HG03469 (cell line): ENCODE measurements at regions not wholly inside any gene's neighbourhood (a gene's known extent, or its start where the extent isn't known, plus 50 kb on each side); places are given as distances from the start of the nearest gene placed in this dataset.
"Not testable (repeated sequence)": the region's sequence is repeated elsewhere in the genome, so short reads cannot be mapped to it uniquely, and the experiment has no call there.

Source experiments
- ATAC-seq: cut with Tn5 transposase; IDR thresholded peaks from one replicate; pipeline ENCODE4 v1.9.1; 2021; ENCODE audit warnings: mild to moderate bottlenecking, moderate library complexity, moderate number of reproducible peaks; ENCODE audit not compliant: unreplicated experiment

DNA sequence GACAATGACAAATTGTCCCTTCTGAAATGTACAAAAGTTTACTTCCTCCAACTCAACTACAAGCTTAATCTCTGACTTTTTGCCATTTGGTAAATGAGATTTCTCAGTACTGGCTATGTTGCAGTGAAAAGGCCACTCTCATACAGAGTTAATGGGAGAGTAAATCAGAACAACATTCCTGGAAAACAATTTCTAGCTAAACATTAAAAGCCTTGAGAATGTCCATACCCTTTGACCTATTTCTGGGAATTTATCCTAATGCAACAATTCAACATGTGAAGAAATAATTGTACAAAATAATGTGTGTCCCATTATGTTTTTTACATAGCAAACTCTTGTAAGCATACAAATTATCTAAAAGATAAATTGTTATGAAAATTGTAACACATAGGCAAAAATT, 56.3 kb upstream of the SPEF2 start:
- no peak for ATAC-seq

GRCh38 chr5:35557748-35558147, 59.9 kb upstream of the SPEF2 start:
- ATAC-seq, result no peak

DNA sequence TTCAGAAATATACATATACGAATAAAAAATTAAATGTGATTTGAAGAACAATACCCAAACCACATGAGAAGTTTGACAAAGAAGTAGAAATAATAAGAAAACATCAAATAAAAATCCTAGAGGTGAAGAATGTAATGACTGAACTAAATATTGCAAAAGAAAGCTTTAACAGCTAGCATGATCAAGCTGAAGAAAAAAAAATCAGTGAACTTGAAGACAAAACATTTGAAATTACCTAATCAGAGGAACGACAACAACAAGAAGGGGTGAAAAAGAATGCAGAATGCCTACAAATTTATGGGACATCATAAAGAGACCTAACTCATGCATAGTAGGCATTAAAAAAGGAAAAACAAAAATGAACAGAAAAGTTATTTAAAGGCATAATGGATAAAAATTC, 60.5 kb upstream of the SPEF2 start:
- ATAC-seq, result no peak

GRCh38 chr5:35554016-35554415, 63.6 kb upstream of the SPEF2 start:
- no peak for ATAC-seq

GRCh38 chr5:35545190-35545589, 72.5 kb upstream of the SPEF2 start:
- ATAC-seq, result no peak

- ATAC-seq, result no peak
These were observed 74.3 kb upstream of the SPEF2 start for GRCh38 chr5:35543408-35543807.

DNA sequence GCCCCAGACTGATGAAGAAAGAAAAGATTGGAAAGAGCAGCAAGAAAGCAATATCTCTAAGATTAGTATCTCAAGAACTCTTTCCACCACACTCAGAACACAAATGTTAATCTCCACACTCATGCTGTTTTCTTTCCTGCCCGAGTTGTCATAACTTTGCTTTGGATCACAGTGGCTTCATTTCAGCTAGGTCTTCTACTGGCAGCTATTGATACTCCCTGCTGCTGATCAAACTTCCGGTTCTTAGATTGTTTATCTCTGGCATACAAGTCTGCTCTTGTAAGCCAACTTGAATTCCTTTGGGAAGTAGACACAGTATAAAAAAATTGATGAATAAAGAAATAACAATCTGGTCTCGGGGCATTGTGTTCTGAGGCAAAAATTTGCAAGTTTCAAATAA, 77.7 kb upstream of the SPEF2 start:
- ATAC-seq, result no peak

GRCh38 chr5:35538198-35538931, 79.3 kb upstream of the SPEF2 start:
- ATAC-seq, result no peak

DNA sequence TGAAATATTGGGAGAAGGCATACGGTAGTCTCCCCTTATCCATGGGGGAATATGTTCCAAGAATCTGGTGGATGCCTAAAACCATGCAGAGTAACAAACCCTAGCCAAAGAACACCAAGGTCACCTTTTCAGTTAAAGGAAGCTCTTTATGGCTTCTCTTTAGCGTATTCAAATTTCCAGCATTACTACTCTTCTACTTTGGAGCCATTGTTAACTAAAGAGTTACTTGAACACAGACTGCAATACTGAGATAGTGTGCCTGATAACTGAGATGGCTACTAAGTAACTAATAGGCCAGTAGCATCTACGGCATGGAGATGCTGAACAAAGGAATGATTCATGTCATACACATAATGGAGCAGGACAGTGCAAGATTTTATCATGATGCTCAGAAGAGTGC, 84.5 kb upstream of the SPEF2 start:
- ATAC-seq, result no peak

DNA sequence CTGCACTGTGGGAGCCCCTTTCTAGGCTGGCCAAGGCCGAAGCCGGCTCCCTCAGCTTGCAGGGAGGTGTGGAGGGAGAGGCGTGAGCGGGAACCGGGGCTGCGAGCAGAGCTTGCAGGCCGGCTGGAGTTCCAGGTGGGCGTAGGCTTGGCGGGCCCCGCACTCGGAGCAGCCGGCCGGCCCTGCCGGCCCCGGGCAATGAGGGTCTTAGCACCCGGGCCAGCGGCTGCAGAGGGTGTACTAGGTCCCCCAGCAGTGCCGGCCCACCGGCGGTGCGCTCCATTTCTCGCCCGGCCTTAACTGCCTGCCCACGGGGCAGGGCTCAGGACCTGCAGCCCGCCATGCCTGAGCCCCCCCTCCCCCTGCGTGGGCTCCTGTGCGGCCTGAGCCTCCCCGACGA, 86.1 kb upstream of the SPEF2 start:
- ATAC-seq, result not testable (repeated sequence)

DNA sequence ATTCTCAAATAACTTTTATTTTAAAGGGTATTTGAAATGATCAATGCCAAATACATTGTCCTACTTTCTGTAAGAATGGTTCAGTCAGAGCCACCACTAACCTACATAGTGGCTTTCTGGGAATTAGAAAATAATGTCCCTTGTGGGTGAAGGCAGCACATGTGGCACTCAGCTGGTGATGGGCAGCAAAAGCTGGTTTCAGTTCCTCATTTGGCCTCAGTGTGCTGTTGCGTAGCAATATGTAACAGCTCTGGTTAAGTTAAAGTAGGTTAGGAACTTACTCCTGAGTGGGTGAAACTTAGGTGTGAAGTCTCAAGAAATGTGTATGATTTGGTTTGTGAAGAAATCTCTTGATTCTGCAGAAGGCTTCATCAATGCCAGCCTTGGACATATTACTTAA, 99.6 kb upstream of the SPEF2 start:
- peak; percentile 98 for ATAC-seq

DNA sequence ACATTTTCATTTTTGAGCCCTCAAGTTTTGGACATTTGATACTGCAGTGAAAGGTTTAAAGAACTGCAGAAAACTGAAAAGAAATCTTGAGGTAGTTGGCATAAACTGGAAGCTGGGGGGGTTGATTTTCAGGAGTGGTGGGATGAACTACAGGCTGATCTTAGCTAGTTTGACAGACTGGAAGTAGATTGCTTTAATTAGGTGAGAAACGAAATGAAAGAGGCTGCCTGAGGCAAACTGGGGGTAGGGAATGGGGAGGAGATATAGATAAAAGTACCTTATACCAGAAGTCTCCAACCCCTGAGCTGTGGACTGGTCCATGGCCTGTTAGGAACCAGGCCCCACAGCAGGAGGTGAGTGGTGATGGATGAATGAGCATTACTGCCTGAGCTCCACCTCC, 101.4 kb upstream of the SPEF2 start:
- no peak for ATAC-seq

GRCh38 chr5:35513612-35514011, 104.1 kb upstream of the SPEF2 start:
- ATAC-seq, result no peak

GRCh38 chr5:35502206-35502605, 115.5 kb upstream of the SPEF2 start:
- ATAC-seq, result no peak

DNA sequence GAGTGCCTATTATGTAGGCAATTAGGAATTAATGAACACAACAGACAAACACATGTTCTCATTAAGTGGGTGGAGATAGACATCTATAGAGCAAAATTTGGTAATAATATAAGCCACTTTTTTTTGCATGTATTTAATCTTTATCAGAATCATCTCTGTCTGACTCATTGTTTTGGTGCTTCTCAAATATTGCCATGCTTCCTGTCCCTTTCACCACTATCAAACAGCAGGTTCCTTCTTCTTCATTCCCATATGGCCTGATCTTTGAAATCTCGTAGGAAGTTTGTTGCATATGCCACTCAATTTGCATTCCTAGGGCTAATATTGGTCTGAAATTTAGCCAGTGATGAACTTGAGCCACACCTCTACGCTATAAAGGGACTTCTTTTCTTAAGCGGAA, 128.9 kb upstream of the SPEF2 start:
- ATAC-seq, result no peak

DNA sequence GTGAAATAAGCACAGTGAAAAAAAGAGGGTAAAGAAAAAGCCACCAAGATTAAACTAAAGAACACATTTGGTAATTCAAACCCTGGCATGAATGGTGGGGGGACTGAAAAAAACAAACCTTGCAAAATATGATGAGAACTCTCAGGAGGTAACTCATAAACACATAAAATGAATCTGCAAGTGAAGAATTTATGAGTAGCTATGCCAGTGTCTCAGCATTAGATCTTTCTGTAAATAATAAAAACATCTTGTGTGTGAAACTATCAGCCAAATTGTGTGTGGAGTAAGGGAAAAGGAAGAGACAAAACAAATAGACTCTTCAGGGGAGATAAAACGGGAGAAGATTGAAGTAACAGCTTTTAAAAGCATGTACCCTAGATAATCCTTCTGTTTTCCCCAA, 129.6 kb upstream of the SPEF2 start:
- ATAC-seq, result no peak

DNA sequence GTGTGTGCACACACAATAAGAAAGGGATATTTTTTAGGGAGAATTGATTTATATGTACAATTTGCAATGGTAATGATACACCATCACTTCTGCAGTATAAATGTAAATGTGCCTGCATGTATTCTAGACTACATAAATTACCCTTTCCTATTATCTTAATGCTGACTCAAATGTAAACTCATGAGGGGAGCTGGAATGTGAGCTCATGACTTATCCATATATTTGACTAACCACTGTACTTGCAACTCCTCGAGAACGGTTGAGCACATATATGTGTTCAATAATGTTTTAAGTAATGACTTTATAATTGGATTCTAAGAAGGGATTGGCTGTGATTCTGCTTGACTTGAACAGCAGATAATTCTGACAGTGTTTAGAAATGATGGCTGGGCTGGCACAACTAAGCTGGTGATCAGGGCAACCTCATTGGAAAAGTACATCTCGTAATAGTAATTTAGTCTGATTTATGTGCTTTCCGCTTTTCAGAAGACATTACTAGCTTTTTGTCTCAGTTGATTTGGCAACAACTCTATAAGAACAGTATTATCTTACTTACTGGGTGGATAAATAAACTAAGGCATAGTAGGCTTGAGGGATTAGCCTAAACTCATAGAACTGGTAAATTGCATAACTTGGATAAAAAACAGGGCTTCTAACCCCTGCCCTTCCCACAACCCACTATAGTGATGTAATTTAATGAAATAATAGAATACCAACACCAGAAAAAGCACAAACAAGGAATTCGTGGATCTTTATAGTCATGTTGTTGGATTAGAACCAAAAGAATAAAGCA, 130.2 kb upstream of the SPEF2 start:
- ATAC-seq, result no peak

- no peak for ATAC-seq
These were observed 132.2 kb upstream of the SPEF2 start for GRCh38 chr5:35485487-35485886.

DNA sequence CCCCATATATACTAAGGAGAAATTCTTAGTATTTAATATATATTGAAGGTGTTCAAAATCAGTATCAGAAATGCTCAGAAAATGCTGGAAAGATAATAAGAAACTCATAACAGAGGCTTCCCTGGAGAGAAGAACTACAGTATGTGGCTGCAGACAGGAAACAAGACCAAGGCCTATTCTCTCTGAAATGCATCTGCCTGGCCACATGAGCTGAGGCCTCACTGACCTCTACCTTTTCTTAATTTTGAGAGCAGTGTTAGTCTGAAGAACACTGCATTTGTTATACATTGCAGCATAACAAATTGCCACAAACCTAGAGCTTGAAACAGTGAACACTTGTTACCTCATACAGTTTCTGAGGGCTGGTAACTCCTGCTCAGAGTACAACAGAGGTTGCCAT, 133.4 kb upstream of the SPEF2 start:
- no peak for ATAC-seq

GRCh38 chr5:35483780-35484179, 133.9 kb upstream of the SPEF2 start:
- no peak for ATAC-seq

GRCh38 chr5:35483191-35483590, 134.5 kb upstream of the SPEF2 start:
- ATAC-seq, result no peak

DNA sequence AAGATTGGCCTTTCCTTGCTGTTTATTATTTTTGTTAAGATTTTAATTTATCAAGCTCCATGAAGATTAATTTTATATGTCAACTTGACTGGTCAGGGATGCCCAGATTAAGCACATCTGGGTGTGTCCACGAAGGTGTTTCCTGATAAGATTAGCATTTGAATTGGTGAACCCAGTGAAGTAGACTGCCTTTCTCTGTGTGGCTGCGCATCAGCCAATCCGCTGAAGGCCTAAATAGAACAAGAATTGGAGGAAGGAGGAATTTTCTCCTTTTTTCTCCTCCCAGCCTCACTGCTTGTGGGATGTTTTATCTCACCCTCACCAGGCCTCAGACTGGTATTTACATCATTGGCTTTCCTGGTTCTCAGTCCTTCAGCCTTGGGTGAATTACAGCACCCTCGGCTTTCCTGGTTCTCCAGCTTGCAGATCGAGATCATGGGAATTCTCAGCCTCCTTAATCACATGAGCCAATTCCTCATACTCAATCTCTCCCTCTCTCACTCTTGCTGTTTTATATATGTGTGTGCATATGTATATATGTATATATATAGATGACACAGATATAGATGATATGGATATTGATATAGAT, 135.4 kb upstream of the SPEF2 start:
- no peak for ATAC-seq
